Adrenal gland (tissue), 5 donors: ENCODE measurements at regions not wholly inside any gene's neighbourhood (a gene's known extent, or its start where the extent isn't known, plus 50 kb on each side); places are given as distances from the start of the nearest gene placed in this dataset.

Experiments
- CTCF ChIP-seq, 6 experiments: fragments of 450-650 bp in 4 of 6; fragments of 200-600 bp in 2 of 6; sonication (generic) in 1 of 6; IDR thresholded peaks; 1 replicate in 5 of 6; 2 replicates in 1 of 6; pipeline versions ENCODE4 v1.5.1 to v1.8.0; 2016 to 2021; ENCODE audit warnings: antibody characterized with exemption in 6 of 6, mild to moderate bottlenecking in 2 of 6, moderate library complexity in 1 of 6
- POLR2A ChIP-seq, 2 donors: fragments of 450-650 bp; IDR thresholded peaks; one replicate each; pipeline ENCODE4 v1.6.1; 2017; ENCODE audit warnings: antibody characterized with exemption in 2 of 2, mild to moderate bottlenecking in 2 of 2, moderate library complexity in 1 of 2
- donor health status: DM: no; HTN: no; CAD: no.

GRCh38 chr10:2874963-2875362 lies 192.4 kb upstream of the PFKP start:
- TF ChIP-seq CTCF (IDR thresholded peaks at IDR 0.05) (no peak), POLR2A (IDR thresholded peaks at IDR 0.05) (no peak)
